A673 (cell line): ENCODE measurements at regions not wholly inside any gene's neighbourhood (a gene's known extent, or its start where the extent isn't known, plus 50 kb on each side); places are given as distances from the start of the nearest gene placed in this dataset.

Source experiments
- BruUV-seq: library from RNA; stranded (reverse); fragments of 400-500 nt; replicated peaks from 2 replicates; lab custom pipeline; 2021; lab: Mats Ljungman, UMichigan
- CTCF ChIA-PET: fragments of 300-600 bp; sonication (Branson Sonifier 250); formaldehyde crosslinking; loops from one replicate; lab custom pipeline; 2022; ENCODE audit warnings: antibody characterized with exemption; lab: Charles Lee
- POLR2A ChIA-PET: fragments of 300-600 bp; sonication (Branson Sonifier 250); formaldehyde crosslinking; loops from one replicate; lab custom pipeline; 2022; ENCODE audit warnings: antibody characterized with exemption; ENCODE audit not compliant: low non-redundant PET; lab: Charles Lee
- DNase-seq: peaks from one replicate; pipeline ENCODE4 v3.0.0-alpha.2; 2015; ENCODE audit warnings: low spot score
- H3K27ac ChIP-seq: fragments of 200-600 bp; sonication (generic); 2 replicates; pipeline ENCODE4 v1.5.1; 2016; ENCODE audit warnings: mixed run types, low read depth, mild to moderate bottlenecking, mixed read lengths, antibody characterized with exemption, low read length; ENCODE audit not compliant: poor library complexity, severe bottlenecking
- H3K27me3 ChIP-seq: fragments of 200-600 bp; sonication (generic); replicated peaks from 2 replicates; pipeline ENCODE4 v1.6.1; 2017; ENCODE audit warnings: mixed run types, low read depth, mild to moderate bottlenecking, mixed read lengths, antibody characterized with exemption, low read length; ENCODE audit not compliant: insufficient read depth, poor library complexity
- H3K36me3 ChIP-seq: fragments of 200-600 bp; sonication (generic); 2 replicates; pipeline ENCODE4 v1.6.1; 2016; ENCODE audit warnings: mixed run types, mild to moderate bottlenecking, mixed read lengths, antibody characterized with exemption, low read length; ENCODE audit not compliant: insufficient read depth, poor library complexity, severe bottlenecking
- H3K4me1 ChIP-seq: fragments of 200-600 bp; sonication (generic); 2 replicates; pipeline ENCODE4 v1.6.1; 2017; ENCODE audit warnings: mixed run types, mild to moderate bottlenecking, mixed read lengths, antibody characterized with exemption, low read length; ENCODE audit not compliant: insufficient read depth, poor library complexity, severe bottlenecking
- H3K4me3 ChIP-seq: fragments of 200-600 bp; sonication (generic); 2 replicates; pipeline ENCODE4 v1.5.1; 2016; ENCODE audit warnings: low read depth, mixed run types, mild to moderate bottlenecking, mixed read lengths, low read length; ENCODE audit not compliant: poor library complexity, severe bottlenecking
- H3K9me3 ChIP-seq: fragments of 200-600 bp; sonication (generic); 2 replicates; pipeline ENCODE4 v1.6.1; 2016; ENCODE audit warnings: mixed run types, low read depth, mild to moderate bottlenecking, mixed read lengths, antibody characterized with exemption, low read length; ENCODE audit not compliant: poor library complexity, severe bottlenecking
- EZH2 ChIP-seq: fragments of 200-600 bp; sonication (generic); IDR thresholded peaks from 2 replicates; pipeline ENCODE4 v1.6.1; 2017; ENCODE audit warnings: borderline replicate concordance, low read depth, mild to moderate bottlenecking, mixed read lengths, antibody characterized with exemption, low read length; ENCODE audit not compliant: poor library complexity, severe bottlenecking
- intact Hi-C: fragments of 100-400 bp; cut with micrococcal nuclease; formaldehyde crosslinking; loops from one replicate; pipeline ENCODE4 v1.10.0; 2022; ENCODE audit not compliant: unreplicated experiment
- TF ChIP-seq, protein P1 (sequence below): fragments of 300-800, 200-600 bp; sonication (generic); conservative IDR thresholded peaks from 2 replicates; pipeline ENCODE4 v1.5.1; 2017; ENCODE audit warnings: low read depth, mild to moderate bottlenecking, antibody characterized with exemption, low read length, moderate library complexity, mixed read lengths

DNA sequence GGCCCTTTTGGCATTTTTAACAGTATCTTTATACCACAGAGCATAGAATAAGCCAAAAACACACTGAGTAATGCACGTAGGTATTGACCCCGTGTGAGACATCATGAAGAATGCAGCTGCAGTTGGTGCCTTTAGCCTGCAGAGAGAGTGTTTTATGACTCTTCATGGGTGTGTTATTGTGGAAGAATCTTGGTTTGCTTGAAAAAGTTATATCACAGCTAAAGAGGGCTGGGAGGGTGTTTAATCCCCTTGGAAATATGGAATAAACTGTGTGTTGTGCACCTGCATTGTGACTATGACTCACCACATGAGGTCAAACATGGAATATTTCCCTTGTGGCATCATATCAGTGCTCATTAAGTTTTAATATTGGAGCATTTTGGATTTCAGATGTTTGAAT, 458.7 kb downstream of the CDH9 start:
- H3K27ac ChIP-seq = no peak overlapping the region
- intact Hi-C loops = no loop called here
- no peaks in the 10 kb centered on the region for H3K9me3 ChIP-seq
- ChIA-PET CTCF (no interaction called here), POLR2A (no interaction called here)
- H3K27me3 ChIP-seq = no peaks in the 10 kb centered on the region
- TF ChIP-seq, protein P1, sequence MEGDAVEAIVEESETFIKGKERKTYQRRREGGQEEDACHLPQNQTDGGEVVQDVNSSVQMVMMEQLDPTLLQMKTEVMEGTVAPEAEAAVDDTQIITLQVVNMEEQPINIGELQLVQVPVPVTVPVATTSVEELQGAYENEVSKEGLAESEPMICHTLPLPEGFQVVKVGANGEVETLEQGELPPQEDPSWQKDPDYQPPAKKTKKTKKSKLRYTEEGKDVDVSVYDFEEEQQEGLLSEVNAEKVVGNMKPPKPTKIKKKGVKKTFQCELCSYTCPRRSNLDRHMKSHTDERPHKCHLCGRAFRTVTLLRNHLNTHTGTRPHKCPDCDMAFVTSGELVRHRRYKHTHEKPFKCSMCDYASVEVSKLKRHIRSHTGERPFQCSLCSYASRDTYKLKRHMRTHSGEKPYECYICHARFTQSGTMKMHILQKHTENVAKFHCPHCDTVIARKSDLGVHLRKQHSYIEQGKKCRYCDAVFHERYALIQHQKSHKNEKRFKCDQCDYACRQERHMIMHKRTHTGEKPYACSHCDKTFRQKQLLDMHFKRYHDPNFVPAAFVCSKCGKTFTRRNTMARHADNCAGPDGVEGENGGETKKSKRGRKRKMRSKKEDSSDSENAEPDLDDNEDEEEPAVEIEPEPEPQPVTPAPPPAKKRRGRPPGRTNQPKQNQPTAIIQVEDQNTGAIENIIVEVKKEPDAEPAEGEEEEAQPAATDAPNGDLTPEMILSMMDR = no peak
- H3K36me3 ChIP-seq = no peaks in the 10 kb centered on the region
- no peak overlapping the region for H3K4me3 ChIP-seq
- BruUV-seq = no TSS peak
- no peaks in the 10 kb centered on the region for H3K4me1 ChIP-seq
- no peak for DNase-seq

DNA sequence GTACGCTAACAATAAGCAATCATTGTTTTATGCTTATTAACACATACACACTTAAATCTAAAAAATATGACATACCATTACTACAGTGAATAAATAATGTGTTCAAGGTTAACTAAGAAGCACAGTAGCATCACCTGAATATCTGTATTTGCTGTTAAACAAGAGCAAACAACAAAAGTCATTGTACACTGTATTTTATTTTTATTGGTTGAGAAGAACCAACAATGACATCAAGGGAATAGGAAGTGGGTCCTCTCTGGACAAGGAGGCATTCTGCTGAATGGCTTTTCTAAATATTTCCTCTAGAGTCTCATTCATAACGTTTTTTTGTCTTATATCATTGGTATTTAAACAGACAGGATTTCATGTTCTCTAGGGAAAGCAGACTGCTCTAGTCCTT, 460.4 kb downstream of the CDH9 start:
- ChIA-PET CTCF (no interaction called here), POLR2A (no interaction called here)
- BruUV-seq = no TSS peak
- Histone ChIP-seq H3K9me3 (no peaks in the 10 kb centered on the region), H3K4me1 (no peaks in the 10 kb centered on the region), H3K27me3 (no peaks in the 10 kb centered on the region), H3K27ac (no peak overlapping the region), H3K36me3 (no peaks in the 10 kb centered on the region), H3K4me3 (no peak overlapping the region)
- DNase-seq = no peak
- intact Hi-C loops = no loop called here
- TF ChIP-seq, protein P1 = no peak
- no peak for TF ChIP-seq EZH2

DNA sequence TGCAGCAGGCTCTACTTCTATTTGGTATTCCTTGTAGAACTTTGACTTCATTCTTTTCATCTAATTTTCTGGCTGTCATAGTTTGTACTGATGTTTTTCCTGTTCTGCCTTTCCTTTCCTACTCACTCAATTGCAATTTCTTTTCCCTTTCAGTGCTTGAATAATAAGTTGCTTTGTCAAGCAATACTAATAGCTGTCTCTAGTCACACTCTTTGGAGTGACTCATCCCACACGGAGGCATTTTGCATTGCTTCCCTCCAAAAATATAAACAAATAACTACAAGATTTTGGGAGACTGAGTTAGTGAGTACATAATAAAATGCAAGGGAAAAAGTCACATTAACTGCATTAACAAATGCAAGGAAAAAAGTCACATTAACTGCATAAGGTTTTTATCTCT, 465.9 kb downstream of the CDH9 start:
- ChIA-PET CTCF (no interaction called here), POLR2A (no interaction called here)
- Histone ChIP-seq H3K36me3 (no peaks in the 10 kb centered on the region), H3K9me3 (no peaks in the 10 kb centered on the region), H3K27me3 (no peaks in the 10 kb centered on the region), H3K27ac (no peak overlapping the region), H3K4me1 (no peaks in the 10 kb centered on the region), H3K4me3 (no peak overlapping the region)
- no peak for DNase-seq
- no TSS peak for BruUV-seq
- intact Hi-C loops = no loop called here
- TF ChIP-seq, protein P1 = no peak
- no peak for TF ChIP-seq EZH2
